Neuronal stem cell (in vitro differentiated cells): ENCODE measurements at regions not wholly inside any gene's neighbourhood (a gene's known extent, or its start where the extent isn't known, plus 50 kb on each side); places are given as distances from the start of the nearest gene placed in this dataset.
"Not testable (repeated sequence)": the region's sequence is repeated elsewhere in the genome, so short reads cannot be mapped to it uniquely, and the experiment has no call there.

Experiments
- DNase-seq: peaks from one replicate; pipeline ENCODE4 v3.0.0-alpha.2; 2013; ENCODE audit warnings: low spot score
- H2AFZ ChIP-seq: one replicate; pipeline ENCODE4 v1.6.1; 2013; ENCODE audit warnings: mild to moderate bottlenecking, low read length, inconsistent platforms
- H2AK5ac ChIP-seq: 2 replicates; pipeline ENCODE4 v1.6.1; 2013; ENCODE audit warnings: low read depth, mild to moderate bottlenecking, inconsistent platforms, low read length, moderate library complexity, mixed read lengths
- H2BK120ac ChIP-seq: 2 replicates; pipeline ENCODE4 v1.6.1; 2013; ENCODE audit warnings: low read depth, mild to moderate bottlenecking, inconsistent platforms, low read length, moderate library complexity, mixed read lengths
- H2BK12ac ChIP-seq: one replicate; pipeline ENCODE4 v1.6.1; 2013; ENCODE audit warnings: low read length, inconsistent platforms
- H2BK15ac ChIP-seq: 2 replicates; pipeline ENCODE4 v1.6.1; 2013; ENCODE audit warnings: mild to moderate bottlenecking, low read length, inconsistent platforms, mixed read lengths
- H2BK5ac ChIP-seq: one replicate; pipeline ENCODE4 v1.6.1; 2013; ENCODE audit warnings: inconsistent platforms, mild to moderate bottlenecking, low read length, moderate library complexity
- H3K14ac ChIP-seq: one replicate; pipeline ENCODE4 v1.6.1; 2013; ENCODE audit warnings: low read length, inconsistent platforms
- H3K18ac ChIP-seq: 2 replicates; pipeline ENCODE4 v1.6.1; 2013; ENCODE audit warnings: low read length, inconsistent platforms
- H3K23ac ChIP-seq: 2 replicates; pipeline ENCODE4 v1.6.1; 2013; ENCODE audit warnings: low read depth, mild to moderate bottlenecking, mixed read lengths, low read length, inconsistent platforms; ENCODE audit not compliant: poor library complexity
- H3K27ac ChIP-seq: replicated peaks from 3 replicates; pipeline ENCODE4 v1.5.1; 2013; ENCODE audit warnings: low read length, inconsistent platforms
- H3K27me3 ChIP-seq, 3 experiments: 2 replicates each; pipeline ENCODE4 v1.6.1; 2013; ENCODE audit warnings: low read length in 3 of 3, mild to moderate bottlenecking in 2 of 3, inconsistent platforms in 1 of 3, low read depth in 1 of 3, mixed read lengths in 1 of 3, moderate library complexity in 1 of 3; ENCODE audit not compliant: control insufficient read depth in 3 of 3, insufficient read depth in 3 of 3
- H3K36me3 ChIP-seq, 2 donors: replicated peaks in 1 of 2; 2 replicates each; pipeline ENCODE4 v1.6.1; 2013; ENCODE audit warnings: low read length in 2 of 2; ENCODE audit not compliant: control insufficient read depth in 2 of 2, insufficient read depth in 2 of 2
- H3K4ac ChIP-seq: 2 replicates; pipeline ENCODE4 v1.6.1; 2013; ENCODE audit warnings: inconsistent platforms, mild to moderate bottlenecking, low read length, moderate library complexity
- H3K4me1 ChIP-seq, 2 donors: 1 replicate in 1 of 2; 2 replicates in 1 of 2; pipeline ENCODE4 v1.6.1; 2013; ENCODE audit warnings: low read length in 2 of 2, low read depth in 1 of 2; ENCODE audit not compliant: control insufficient read depth in 2 of 2, insufficient read depth in 1 of 2
- H3K4me2 ChIP-seq: one replicate; pipeline ENCODE4 v1.6.1; 2013; ENCODE audit warnings: mild to moderate bottlenecking, low read length, inconsistent platforms; ENCODE audit not compliant: insufficient read depth, poor library complexity, severe bottlenecking
- H3K4me3 ChIP-seq, 2 donors: 2 replicates each; pipeline ENCODE4 v1.5.1; 2013; ENCODE audit warnings: low read length in 2 of 2, mild to moderate bottlenecking in 2 of 2, inconsistent platforms in 1 of 2, moderate library complexity in 1 of 2
- H3K79me1 ChIP-seq: one replicate; pipeline ENCODE4 v1.6.1; 2013; ENCODE audit warnings: low read depth, mild to moderate bottlenecking, inconsistent platforms, low read length, moderate library complexity
- H3K9ac ChIP-seq: one replicate; pipeline ENCODE4 v1.6.1; 2013; ENCODE audit warnings: mild to moderate bottlenecking, low read depth, low read length, inconsistent platforms; ENCODE audit not compliant: poor library complexity
- H3K9me3 ChIP-seq, 2 donors: replicated peaks in 1 of 2; 2 replicates each; pipeline versions ENCODE3 to v1.6.1; 2013; ENCODE audit warnings: low read length in 2 of 2, mild to moderate bottlenecking in 2 of 2, inconsistent platforms in 1 of 2, low read depth in 1 of 2, mixed read lengths in 1 of 2, moderate library complexity in 1 of 2; ENCODE audit not compliant: control insufficient read depth in 2 of 2, insufficient read depth in 1 of 2
- H4K8ac ChIP-seq: one replicate; pipeline ENCODE4 v1.6.1; 2013; ENCODE audit warnings: low read depth, mild to moderate bottlenecking, inconsistent platforms, low read length, moderate library complexity
- H4K91ac ChIP-seq: one replicate; pipeline ENCODE4 v1.6.1; 2013; ENCODE audit warnings: low read length, low read depth, mild to moderate bottlenecking, inconsistent platforms; ENCODE audit not compliant: poor library complexity
- WGBS, 2 donors: extraction: QIAGEN DNeasy Blood & Tissue Kit; methylation state at CpG; one replicate each; pipeline ENCODE4 v1.1.7; 2013; ENCODE audit warnings: missing lambda C conversion rate in 2 of 2, mixed read lengths in 1 of 2; ENCODE audit not compliant: insufficient read length in 2 of 2, insufficient replicate concordance in 1 of 2; ENCODE audit errors: extremely low coverage in 2 of 2; 5-methylcytosine and 5-hydroxymethylcytosine counted together

- Histone ChIP-seq H4K8ac (no peak overlapping the region), H2BK15ac (no peak overlapping the region), H3K23ac (no peak overlapping the region), H3K4me2 (no peak overlapping the region), H3K27me3 (no peaks in the 10 kb centered on the region), H2BK5ac (no peak overlapping the region), H2BK120ac (no peak overlapping the region), H3K9ac (no peak overlapping the region), H3K9me3 (no peaks in the 10 kb centered on the region), H3K4ac (no peak overlapping the region), H3K14ac (no peak overlapping the region), H2BK12ac (no peak overlapping the region), H3K4me3 (no peak overlapping the region), H4K91ac (no peak overlapping the region), H2AFZ (no peak overlapping the region), H3K79me1 (no peaks in the 10 kb centered on the region), H3K4me1 (no peaks in the 10 kb centered on the region), H3K36me3 (no peaks in the 10 kb centered on the region), H3K27ac (no peak overlapping the region), H2AK5ac (no peak overlapping the region), H3K18ac (no peak overlapping the region)
- DNase-seq: no peak
- no CpG with 5 or more reads among the region's 3 CpGs for WGBS, 2 donors
Observed at GRCh38 chr6:86193821-86194220, 551.1 kb upstream of the SYNCRIP start.

- no peak overlapping the region for H2BK12ac ChIP-seq
Observed at GRCh38 chr6:86192123-86192522, 549.4 kb upstream of the SYNCRIP start.

GRCh38 chr6:86175149-86175548 lies 532.5 kb upstream of the SYNCRIP start:
- not testable (repeated sequence) for H3K18ac ChIP-seq, H3K9ac ChIP-seq, H3K14ac ChIP-seq, H3K27me3 ChIP-seq, H3K36me3 ChIP-seq, H2BK15ac ChIP-seq, H2BK120ac ChIP-seq, H3K23ac ChIP-seq, H3K27ac ChIP-seq, H2BK12ac ChIP-seq, H3K4me1 ChIP-seq, H2AK5ac ChIP-seq, H3K9me3 ChIP-seq, H3K79me1 ChIP-seq, H3K4me2 ChIP-seq, DNase-seq, H3K4me3 ChIP-seq, H2AFZ ChIP-seq, H4K8ac ChIP-seq, H3K4ac ChIP-seq, H2BK5ac ChIP-seq, H4K91ac ChIP-seq
- no CpG with 5 or more reads among the region's 9 CpGs for WGBS, 2 donors

More at GRCh38 chr6:86192123-86192522, 549.4 kb upstream of the SYNCRIP start:
- no peak for DNase-seq
- Histone ChIP-seq H4K8ac (no peak overlapping the region), H3K18ac (no peak overlapping the region), H3K23ac (no peak overlapping the region), H3K36me3 (no peaks in the 10 kb centered on the region), H3K9ac (no peak overlapping the region), H2BK15ac (no peak overlapping the region), H2AFZ (no peak overlapping the region), H3K79me1 (no peaks in the 10 kb centered on the region), H3K4me1 (no peaks in the 10 kb centered on the region), H2AK5ac (no peak overlapping the region), H3K27ac (no peak overlapping the region), H3K14ac (no peak overlapping the region), H3K4me3 (no peak overlapping the region), H3K4ac (no peak overlapping the region), H3K4me2 (no peak overlapping the region), H2BK5ac (no peak overlapping the region), H3K9me3 (no peaks in the 10 kb centered on the region), H3K27me3 (no peaks in the 10 kb centered on the region), H2BK120ac (no peak overlapping the region), H4K91ac (no peak overlapping the region)
- WGBS, 2 donors: no CpG with 5 or more reads among the region's 3 CpGs

- Histone ChIP-seq H2AFZ (no peak overlapping the region), H3K4me3 (no peak overlapping the region), H3K27me3 (no peaks in the 10 kb centered on the region), H3K4ac (no peak overlapping the region), H2BK120ac (no peak overlapping the region), H3K4me1 (peaks cover 0 to 2% of the 10 kb centered on the region in 2 donors), H3K9me3 (no peaks in the 10 kb centered on the region), H3K36me3 (no peaks in the 10 kb centered on the region), H3K4me2 (no peak overlapping the region), H2BK12ac (no peak overlapping the region), H3K14ac (no peak overlapping the region), H2AK5ac (no peak overlapping the region), H4K8ac (no peak overlapping the region), H3K18ac (no peak overlapping the region), H2BK15ac (no peak overlapping the region), H4K91ac (no peak overlapping the region), H3K79me1 (no peaks in the 10 kb centered on the region), H2BK5ac (no peak overlapping the region), H3K23ac (no peak overlapping the region), H3K9ac (no peak overlapping the region), H3K27ac (no peak overlapping the region)
- no peak for DNase-seq
Observed at GRCh38 chr6:86154852-86155251, 512.2 kb upstream of the SYNCRIP start.
